ENCODE measurements at regions not wholly inside any gene's neighbourhood (a gene's known extent, or its start where the extent isn't known, plus 50 kb on each side); places are given as distances from the start of the nearest gene placed in this dataset.

- Histone ChIP-seq H3K9me2 (ENCODE audit: insufficient read depth) (no peaks in the 10 kb centered on the region), H3K4me1 (ENCODE audit: insufficient read depth) (no peaks in the 10 kb centered on the region), H4K20me1 (replicated peaks; ENCODE audit: insufficient read depth) (no peaks in the 10 kb centered on the region), H3K4me3 (no peak overlapping the region), H3K36me3 (ENCODE audit: insufficient read depth) (no peaks in the 10 kb centered on the region), H3K27me3 (ENCODE audit: insufficient read depth) (no peaks in the 10 kb centered on the region), H2AFZ (no peak overlapping the region), H3K27ac (ENCODE audit: low read depth) (no peak overlapping the region), H3K79me2 (replicated peaks; ENCODE audit: insufficient read depth) (no peaks in the 10 kb centered on the region), H3K4me2 (no peak overlapping the region), H3F3A (replicated peaks; ENCODE audit: low read depth) (no peaks in the 10 kb centered on the region)
- H3K27ac Mint-ChIP-seq, result no peak overlapping the region
- H3K9me3 Mint-ChIP-seq, result peaks cover 12% of the 10 kb centered on the region
- H3K4me1 Mint-ChIP-seq, result no peaks in the 10 kb centered on the region; the same call in 2 of the 3 replicates
- no peak for ATAC-seq
- peaks cover 1% of the 10 kb centered on the region for H3K27me3 Mint-ChIP-seq (ENCODE audit: insufficient read depth, low read depth, poor library complexity)
- no peak for DNase-seq (ENCODE audit: low spot score)
- TF ChIP-seq CREB1 (CRISPR knock-in tag; IDR thresholded peaks at IDR 0.05; ENCODE audit: low read depth) (no peak), POLR2AphosphoS5 (IDR thresholded peaks at IDR 0.05; ENCODE audit: low read depth) (no peak), EZH2 (IDR thresholded peaks at IDR 0.05; ENCODE audit: low read depth, unreplicated experiment) (no peak), ZNF331 (CRISPR knock-in tag; IDR thresholded peaks at IDR 0.05; ENCODE audit: low read depth) (no peak), ETS1 (IDR thresholded peaks at IDR 0.05) (no peak), EZH2phosphoT487 (IDR thresholded peaks at IDR 0.05; ENCODE audit: unreplicated experiment) (no peak), JUNB (IDR thresholded peaks at IDR 0.05; ENCODE audit: unreplicated experiment) (no peak), NANOG (IDR thresholded peaks at IDR 0.05; ENCODE audit: borderline replicate concordance) (no peak), ZNF114 (CRISPR knock-in tag; IDR thresholded peaks at IDR 0.05) (no peak), STAT1 (IDR thresholded peaks at IDR 0.05; ENCODE audit: unreplicated experiment) (no peak)
- TF ChIP-seq, protein P1, sequence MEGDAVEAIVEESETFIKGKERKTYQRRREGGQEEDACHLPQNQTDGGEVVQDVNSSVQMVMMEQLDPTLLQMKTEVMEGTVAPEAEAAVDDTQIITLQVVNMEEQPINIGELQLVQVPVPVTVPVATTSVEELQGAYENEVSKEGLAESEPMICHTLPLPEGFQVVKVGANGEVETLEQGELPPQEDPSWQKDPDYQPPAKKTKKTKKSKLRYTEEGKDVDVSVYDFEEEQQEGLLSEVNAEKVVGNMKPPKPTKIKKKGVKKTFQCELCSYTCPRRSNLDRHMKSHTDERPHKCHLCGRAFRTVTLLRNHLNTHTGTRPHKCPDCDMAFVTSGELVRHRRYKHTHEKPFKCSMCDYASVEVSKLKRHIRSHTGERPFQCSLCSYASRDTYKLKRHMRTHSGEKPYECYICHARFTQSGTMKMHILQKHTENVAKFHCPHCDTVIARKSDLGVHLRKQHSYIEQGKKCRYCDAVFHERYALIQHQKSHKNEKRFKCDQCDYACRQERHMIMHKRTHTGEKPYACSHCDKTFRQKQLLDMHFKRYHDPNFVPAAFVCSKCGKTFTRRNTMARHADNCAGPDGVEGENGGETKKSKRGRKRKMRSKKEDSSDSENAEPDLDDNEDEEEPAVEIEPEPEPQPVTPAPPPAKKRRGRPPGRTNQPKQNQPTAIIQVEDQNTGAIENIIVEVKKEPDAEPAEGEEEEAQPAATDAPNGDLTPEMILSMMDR (conservative IDR thresholded peaks at IDR 0.05; ENCODE audit: low read depth in 2 of 2), result no peak
- TF ChIP-seq, protein P2, sequence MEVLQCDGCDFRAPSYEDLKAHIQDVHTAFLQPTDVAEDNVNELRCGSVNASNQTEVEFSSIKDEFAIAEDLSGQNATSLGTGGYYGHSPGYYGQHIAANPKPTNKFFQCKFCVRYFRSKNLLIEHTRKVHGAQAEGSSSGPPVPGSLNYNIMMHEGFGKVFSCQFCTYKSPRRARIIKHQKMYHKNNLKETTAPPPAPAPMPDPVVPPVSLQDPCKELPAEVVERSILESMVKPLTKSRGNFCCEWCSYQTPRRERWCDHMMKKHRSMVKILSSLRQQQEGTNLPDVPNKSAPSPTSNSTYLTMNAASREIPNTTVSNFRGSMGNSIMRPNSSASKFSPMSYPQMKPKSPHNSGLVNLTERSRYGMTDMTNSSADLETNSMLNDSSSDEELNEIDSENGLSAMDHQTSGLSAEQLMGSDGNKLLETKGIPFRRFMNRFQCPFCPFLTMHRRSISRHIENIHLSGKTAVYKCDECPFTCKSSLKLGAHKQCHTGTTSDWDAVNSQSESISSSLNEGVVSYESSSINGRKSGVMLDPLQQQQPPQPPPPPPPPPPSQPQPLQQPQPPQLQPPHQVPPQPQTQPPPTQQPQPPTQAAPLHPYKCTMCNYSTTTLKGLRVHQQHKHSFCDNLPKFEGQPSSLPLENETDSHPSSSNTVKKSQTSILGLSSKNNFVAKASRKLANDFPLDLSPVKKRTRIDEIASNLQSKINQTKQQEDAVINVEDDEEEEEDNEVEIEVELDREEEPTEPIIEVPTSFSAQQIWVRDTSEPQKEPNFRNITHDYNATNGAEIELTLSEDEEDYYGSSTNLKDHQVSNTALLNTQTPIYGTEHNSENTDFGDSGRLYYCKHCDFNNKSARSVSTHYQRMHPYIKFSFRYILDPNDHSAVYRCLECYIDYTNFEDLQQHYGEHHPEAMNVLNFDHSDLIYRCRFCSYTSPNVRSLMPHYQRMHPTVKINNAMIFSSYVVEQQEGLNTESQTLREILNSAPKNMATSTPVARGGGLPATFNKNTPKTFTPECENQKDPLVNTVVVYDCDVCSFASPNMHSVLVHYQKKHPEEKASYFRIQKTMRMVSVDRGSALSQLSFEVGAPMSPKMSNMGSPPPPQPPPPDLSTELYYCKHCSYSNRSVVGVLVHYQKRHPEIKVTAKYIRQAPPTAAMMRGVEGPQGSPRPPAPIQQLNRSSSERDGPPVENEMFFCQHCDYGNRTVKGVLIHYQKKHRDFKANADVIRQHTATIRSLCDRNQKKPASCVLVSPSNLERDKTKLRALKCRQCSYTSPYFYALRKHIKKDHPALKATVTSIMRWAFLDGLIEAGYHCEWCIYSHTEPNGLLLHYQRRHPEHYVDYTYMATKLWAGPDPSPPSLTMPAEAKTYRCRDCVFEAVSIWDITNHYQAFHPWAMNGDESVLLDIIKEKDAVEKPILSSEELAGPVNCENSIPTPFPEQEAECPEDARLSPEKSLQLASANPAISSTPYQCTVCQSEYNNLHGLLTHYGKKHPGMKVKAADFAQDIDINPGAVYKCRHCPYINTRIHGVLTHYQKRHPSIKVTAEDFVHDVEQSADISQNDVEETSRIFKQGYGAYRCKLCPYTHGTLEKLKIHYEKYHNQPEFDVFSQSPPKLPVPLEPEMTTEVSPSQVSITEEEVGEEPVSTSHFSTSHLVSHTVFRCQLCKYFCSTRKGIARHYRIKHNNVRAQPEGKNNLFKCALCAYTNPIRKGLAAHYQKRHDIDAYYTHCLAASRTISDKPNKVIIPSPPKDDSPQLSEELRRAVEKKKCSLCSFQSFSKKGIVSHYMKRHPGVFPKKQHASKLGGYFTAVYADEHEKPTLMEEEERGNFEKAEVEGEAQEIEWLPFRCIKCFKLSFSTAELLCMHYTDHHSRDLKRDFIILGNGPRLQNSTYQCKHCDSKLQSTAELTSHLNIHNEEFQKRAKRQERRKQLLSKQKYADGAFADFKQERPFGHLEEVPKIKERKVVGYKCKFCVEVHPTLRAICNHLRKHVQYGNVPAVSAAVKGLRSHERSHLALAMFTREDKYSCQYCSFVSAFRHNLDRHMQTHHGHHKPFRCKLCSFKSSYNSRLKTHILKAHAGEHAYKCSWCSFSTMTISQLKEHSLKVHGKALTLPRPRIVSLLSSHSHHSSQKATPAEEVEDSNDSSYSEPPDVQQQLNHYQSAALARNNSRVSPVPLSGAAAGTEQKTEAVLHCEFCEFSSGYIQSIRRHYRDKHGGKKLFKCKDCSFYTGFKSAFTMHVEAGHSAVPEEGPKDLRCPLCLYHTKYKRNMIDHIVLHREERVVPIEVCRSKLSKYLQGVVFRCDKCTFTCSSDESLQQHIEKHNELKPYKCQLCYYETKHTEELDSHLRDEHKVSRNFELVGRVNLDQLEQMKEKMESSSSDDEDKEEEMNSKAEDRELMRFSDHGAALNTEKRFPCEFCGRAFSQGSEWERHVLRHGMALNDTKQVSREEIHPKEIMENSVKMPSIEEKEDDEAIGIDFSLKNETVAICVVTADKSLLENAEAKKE (CRISPR knock-in tag; IDR thresholded peaks at IDR 0.05), result no peak
- TF ChIP-seq, protein P3, sequence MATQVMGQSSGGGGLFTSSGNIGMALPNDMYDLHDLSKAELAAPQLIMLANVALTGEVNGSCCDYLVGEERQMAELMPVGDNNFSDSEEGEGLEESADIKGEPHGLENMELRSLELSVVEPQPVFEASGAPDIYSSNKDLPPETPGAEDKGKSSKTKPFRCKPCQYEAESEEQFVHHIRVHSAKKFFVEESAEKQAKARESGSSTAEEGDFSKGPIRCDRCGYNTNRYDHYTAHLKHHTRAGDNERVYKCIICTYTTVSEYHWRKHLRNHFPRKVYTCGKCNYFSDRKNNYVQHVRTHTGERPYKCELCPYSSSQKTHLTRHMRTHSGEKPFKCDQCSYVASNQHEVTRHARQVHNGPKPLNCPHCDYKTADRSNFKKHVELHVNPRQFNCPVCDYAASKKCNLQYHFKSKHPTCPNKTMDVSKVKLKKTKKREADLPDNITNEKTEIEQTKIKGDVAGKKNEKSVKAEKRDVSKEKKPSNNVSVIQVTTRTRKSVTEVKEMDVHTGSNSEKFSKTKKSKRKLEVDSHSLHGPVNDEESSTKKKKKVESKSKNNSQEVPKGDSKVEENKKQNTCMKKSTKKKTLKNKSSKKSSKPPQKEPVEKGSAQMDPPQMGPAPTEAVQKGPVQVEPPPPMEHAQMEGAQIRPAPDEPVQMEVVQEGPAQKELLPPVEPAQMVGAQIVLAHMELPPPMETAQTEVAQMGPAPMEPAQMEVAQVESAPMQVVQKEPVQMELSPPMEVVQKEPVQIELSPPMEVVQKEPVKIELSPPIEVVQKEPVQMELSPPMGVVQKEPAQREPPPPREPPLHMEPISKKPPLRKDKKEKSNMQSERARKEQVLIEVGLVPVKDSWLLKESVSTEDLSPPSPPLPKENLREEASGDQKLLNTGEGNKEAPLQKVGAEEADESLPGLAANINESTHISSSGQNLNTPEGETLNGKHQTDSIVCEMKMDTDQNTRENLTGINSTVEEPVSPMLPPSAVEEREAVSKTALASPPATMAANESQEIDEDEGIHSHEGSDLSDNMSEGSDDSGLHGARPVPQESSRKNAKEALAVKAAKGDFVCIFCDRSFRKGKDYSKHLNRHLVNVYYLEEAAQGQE (IDR thresholded peaks at IDR 0.05; ENCODE audit: unreplicated experiment), result no peak
- H3K36me3 Mint-ChIP-seq (ENCODE audit: low read depth), result peaks cover 6% of the 10 kb centered on the region
- no peak overlapping the region for H3K4me3 Mint-ChIP-seq
Measured at GRCh38 chr4:65175585-65175984, 494.7 kb downstream of the EPHA5 start.

Measured in GM23338 (cell line).